ENCODE measurements at regions not wholly inside any gene's neighbourhood (a gene's known extent, or its start where the extent isn't known, plus 50 kb on each side); places are given as distances from the start of the nearest gene placed in this dataset.

- Histone ChIP-seq H3K9ac (ENCODE audit: low read depth, low read length, poor library complexity) (no peak overlapping the region), H2AFZ (ENCODE audit: low read length) (no peak overlapping the region), H4K91ac (ENCODE audit: low read depth, low read length, poor library complexity) (no peak overlapping the region), H2BK5ac (ENCODE audit: low read length) (no peak overlapping the region), H3K27me3 (ENCODE audit: control insufficient read depth in 3 of 3, insufficient read depth in 3 of 3, low read depth in 1 of 3, low read length in 3 of 3) (no peaks in the 10 kb centered on the region), H3K36me3 (replicated peaks in 1 of 2; ENCODE audit: control insufficient read depth in 2 of 2, insufficient read depth in 2 of 2, low read length in 2 of 2) (no peaks in the 10 kb centered on the region), H3K4me2 (ENCODE audit: insufficient read depth, low read length, poor library complexity, severe bottlenecking) (no peak overlapping the region), H3K14ac (ENCODE audit: low read length) (no peak overlapping the region), H3K23ac (ENCODE audit: low read depth, low read length, poor library complexity) (no peak overlapping the region), H3K4me3 (ENCODE audit: low read length in 2 of 2) (no peak overlapping the region), H3K27ac (replicated peaks; ENCODE audit: low read length) (no peak overlapping the region), H3K9me3 (replicated peaks in 1 of 2; ENCODE audit: control insufficient read depth in 2 of 2, insufficient read depth in 1 of 2, low read depth in 1 of 2, low read length in 2 of 2) (no peaks in the 10 kb centered on the region), H3K79me1 (ENCODE audit: low read depth, low read length) (no peaks in the 10 kb centered on the region), H2BK12ac (ENCODE audit: low read length) (no peak overlapping the region), H2AK5ac (ENCODE audit: low read depth, low read length) (no peak overlapping the region), H3K4me1 (ENCODE audit: control insufficient read depth in 2 of 2, insufficient read depth in 1 of 2, low read depth in 1 of 2, low read length in 2 of 2) (peaks cover 1 to 3% of the 10 kb centered on the region in 2 donors), H2BK15ac (ENCODE audit: low read length) (no peak overlapping the region), H3K18ac (ENCODE audit: low read length) (no peak overlapping the region), H2BK120ac (ENCODE audit: low read depth, low read length) (no peak overlapping the region), H3K4ac (ENCODE audit: low read length) (no peak overlapping the region), H4K8ac (ENCODE audit: low read depth, low read length) (no peak overlapping the region)
- no peak for DNase-seq (ENCODE audit: low spot score)
- no CpG with 5 or more reads among the region's 2 CpGs for WGBS, 2 donors (ENCODE audit: extremely low coverage in 2 of 2, insufficient read length in 2 of 2, insufficient replicate concordance in 1 of 2)
Measured at GRCh38 chr1:216823731-216824130, 100.5 kb upstream of the ESRRG start.

GRCh38 chr1:216822480-216822879, 99.3 kb upstream of the ESRRG start:
- no peaks in the 10 kb centered on the region for H3K9me3 ChIP-seq (replicated peaks in 1 of 2; ENCODE audit: control insufficient read depth in 2 of 2, insufficient read depth in 1 of 2, low read depth in 1 of 2, low read length in 2 of 2)
- H2BK15ac ChIP-seq (ENCODE audit: low read length) = no peak overlapping the region
- no peak overlapping the region for H2AFZ ChIP-seq (ENCODE audit: low read length)
- H4K8ac ChIP-seq (ENCODE audit: low read depth, low read length) = no peak overlapping the region
- H4K91ac ChIP-seq (ENCODE audit: low read depth, low read length, poor library complexity) = no peak overlapping the region
- H3K27me3 ChIP-seq (ENCODE audit: control insufficient read depth in 3 of 3, insufficient read depth in 3 of 3, low read depth in 1 of 3, low read length in 3 of 3) = no peaks in the 10 kb centered on the region
- H2AK5ac ChIP-seq (ENCODE audit: low read depth, low read length) = no peak overlapping the region
- no peak overlapping the region for H3K4me2 ChIP-seq (ENCODE audit: insufficient read depth, low read length, poor library complexity, severe bottlenecking)
- no peak overlapping the region for H2BK120ac ChIP-seq (ENCODE audit: low read depth, low read length)
- no peak overlapping the region for H3K18ac ChIP-seq (ENCODE audit: low read length)
- no peaks in the 10 kb centered on the region for H3K79me1 ChIP-seq (ENCODE audit: low read depth, low read length)
- H3K4me1 ChIP-seq (ENCODE audit: control insufficient read depth in 2 of 2, insufficient read depth in 1 of 2, low read depth in 1 of 2, low read length in 2 of 2) = peaks cover 1 to 3% of the 10 kb centered on the region in 2 donors
- H3K4ac ChIP-seq (ENCODE audit: low read length) = no peak overlapping the region
- H3K27ac ChIP-seq (replicated peaks; ENCODE audit: low read length) = no peak overlapping the region
- H2BK12ac ChIP-seq (ENCODE audit: low read length) = no peak overlapping the region
- H2BK5ac ChIP-seq (ENCODE audit: low read length) = no peak overlapping the region
- no peak overlapping the region for H3K9ac ChIP-seq (ENCODE audit: low read depth, low read length, poor library complexity)
- H3K4me3 ChIP-seq (ENCODE audit: low read length in 2 of 2) = no peak overlapping the region
- H3K23ac ChIP-seq (ENCODE audit: low read depth, low read length, poor library complexity) = no peak overlapping the region
- H3K36me3 ChIP-seq (replicated peaks in 1 of 2; ENCODE audit: control insufficient read depth in 2 of 2, insufficient read depth in 2 of 2, low read length in 2 of 2) = no peaks in the 10 kb centered on the region
- H3K14ac ChIP-seq (ENCODE audit: low read length) = no peak overlapping the region
- no peak for DNase-seq (ENCODE audit: low spot score)

- H3K9me3 ChIP-seq (replicated peaks in 1 of 2; ENCODE audit: control insufficient read depth in 2 of 2, insufficient read depth in 1 of 2, low read depth in 1 of 2, low read length in 2 of 2) = no peaks in the 10 kb centered on the region
- no peak overlapping the region for H3K4ac ChIP-seq (ENCODE audit: low read length)
- H2BK12ac ChIP-seq (ENCODE audit: low read length) = no peak overlapping the region
- peaks cover 8 to 10% of the 10 kb centered on the region in 2 donors for H3K4me1 ChIP-seq (ENCODE audit: control insufficient read depth in 2 of 2, insufficient read depth in 1 of 2, low read depth in 1 of 2, low read length in 2 of 2)
- H3K23ac ChIP-seq (ENCODE audit: low read depth, low read length, poor library complexity) = no peak overlapping the region
- H2AFZ ChIP-seq (ENCODE audit: low read length) = no peak overlapping the region
- H2AK5ac ChIP-seq (ENCODE audit: low read depth, low read length) = no peak overlapping the region
- no CpG with 5 or more reads among the region's 3 CpGs for WGBS, 2 donors (ENCODE audit: extremely low coverage in 2 of 2, insufficient read length in 2 of 2, insufficient replicate concordance in 1 of 2)
- no peak overlapping the region for H2BK120ac ChIP-seq (ENCODE audit: low read depth, low read length)
- H2BK15ac ChIP-seq (ENCODE audit: low read length) = no peak overlapping the region
- H3K14ac ChIP-seq (ENCODE audit: low read length) = no peak overlapping the region
- H3K4me2 ChIP-seq (ENCODE audit: insufficient read depth, low read length, poor library complexity, severe bottlenecking) = no peak overlapping the region
- H3K27me3 ChIP-seq (ENCODE audit: control insufficient read depth in 3 of 3, insufficient read depth in 3 of 3, low read depth in 1 of 3, low read length in 3 of 3) = no peaks in the 10 kb centered on the region
- H3K18ac ChIP-seq (ENCODE audit: low read length) = no peak overlapping the region
- H3K9ac ChIP-seq (ENCODE audit: low read depth, low read length, poor library complexity) = no peak overlapping the region
- H3K27ac ChIP-seq (replicated peaks; ENCODE audit: low read length) = no peak overlapping the region
- DNase-seq (ENCODE audit: low spot score) = no peak
- H3K79me1 ChIP-seq (ENCODE audit: low read depth, low read length) = no peaks in the 10 kb centered on the region
- no peak overlapping the region for H4K8ac ChIP-seq (ENCODE audit: low read depth, low read length)
- no peak overlapping the region for H4K91ac ChIP-seq (ENCODE audit: low read depth, low read length, poor library complexity)
- no peak overlapping the region for H2BK5ac ChIP-seq (ENCODE audit: low read length)
- H3K36me3 ChIP-seq (replicated peaks in 1 of 2; ENCODE audit: control insufficient read depth in 2 of 2, insufficient read depth in 2 of 2, low read length in 2 of 2) = no peaks in the 10 kb centered on the region
- no peak overlapping the region for H3K4me3 ChIP-seq (ENCODE audit: low read length in 2 of 2)
Measured at GRCh38 chr1:216820345-216820744, 97.1 kb upstream of the ESRRG start.

DNA sequence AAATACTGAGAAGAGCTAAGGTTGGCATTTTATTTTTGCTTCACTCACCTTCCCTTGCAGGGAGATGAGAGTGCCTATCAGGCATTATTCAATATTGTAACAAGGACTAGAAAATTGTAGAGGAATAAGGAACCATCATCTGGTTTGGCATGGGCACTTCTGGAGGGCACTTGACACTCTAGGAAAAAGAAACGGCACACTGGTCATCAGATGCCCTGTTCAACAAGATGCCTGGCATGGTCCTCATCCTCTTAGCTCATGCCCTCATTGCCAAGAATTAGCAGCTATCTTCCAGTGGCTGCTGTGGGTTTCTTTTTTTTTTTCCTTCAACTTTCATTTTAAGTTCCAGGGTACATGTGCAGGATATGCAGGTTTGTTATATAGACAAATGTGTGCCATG, 95.1 kb upstream of the ESRRG start:
- Histone ChIP-seq H3K9ac (ENCODE audit: low read depth, low read length, poor library complexity) (no peak overlapping the region), H2AFZ (ENCODE audit: low read length) (no peak overlapping the region), H3K4ac (ENCODE audit: low read length) (no peak overlapping the region), H2BK12ac (ENCODE audit: low read length) (no peak overlapping the region), H3K27me3 (ENCODE audit: control insufficient read depth in 3 of 3, insufficient read depth in 3 of 3, low read depth in 1 of 3, low read length in 3 of 3) (no peaks in the 10 kb centered on the region), H2BK120ac (ENCODE audit: low read depth, low read length) (no peak overlapping the region), H3K9me3 (replicated peaks in 1 of 2; ENCODE audit: control insufficient read depth in 2 of 2, insufficient read depth in 1 of 2, low read depth in 1 of 2, low read length in 2 of 2) (no peaks in the 10 kb centered on the region), H3K14ac (ENCODE audit: low read length) (no peak overlapping the region), H3K4me3 (ENCODE audit: low read length in 2 of 2) (no peak overlapping the region), H4K8ac (ENCODE audit: low read depth, low read length) (no peak overlapping the region), H3K4me1 (ENCODE audit: control insufficient read depth in 2 of 2, insufficient read depth in 1 of 2, low read depth in 1 of 2, low read length in 2 of 2) (peaks cover 13 to 14% of the 10 kb centered on the region in 2 donors), H3K27ac (replicated peaks; ENCODE audit: low read length) (no peak overlapping the region), H3K36me3 (replicated peaks in 1 of 2; ENCODE audit: control insufficient read depth in 2 of 2, insufficient read depth in 2 of 2, low read length in 2 of 2) (no peaks in the 10 kb centered on the region), H3K23ac (ENCODE audit: low read depth, low read length, poor library complexity) (no peak overlapping the region), H3K18ac (ENCODE audit: low read length) (no peak overlapping the region), H2BK5ac (ENCODE audit: low read length) (no peak overlapping the region), H2BK15ac (ENCODE audit: low read length) (no peak overlapping the region), H3K4me2 (ENCODE audit: insufficient read depth, low read length, poor library complexity, severe bottlenecking) (no peak overlapping the region), H4K91ac (ENCODE audit: low read depth, low read length, poor library complexity) (no peak overlapping the region), H3K79me1 (ENCODE audit: low read depth, low read length) (no peaks in the 10 kb centered on the region), H2AK5ac (ENCODE audit: low read depth, low read length) (no peak overlapping the region)
- no peak for DNase-seq (ENCODE audit: low spot score)
- WGBS, 2 donors (ENCODE audit: extremely low coverage in 2 of 2, insufficient read length in 2 of 2, insufficient replicate concordance in 1 of 2) = no CpG with 5 or more reads among the region's 1 CpG

Data from neuronal stem cell (in vitro differentiated cells).